Smooth muscle cell (in vitro differentiated cells): ENCODE measurements at regions not wholly inside any gene's neighbourhood (a gene's known extent, or its start where the extent isn't known, plus 50 kb on each side); places are given as distances from the start of the nearest gene placed in this dataset.
A peak's percentile ranks its signal among the peaks of the same experiment; 100 is the strongest.

ENCODE experiments used
- DNase-seq: peaks from one replicate; lab custom pipeline; 2025; ENCODE audit not compliant: unreplicated experiment; lab: John Stamatoyannopoulos, UW
- H2AFZ ChIP-seq: fragments of 200-600 bp; sonication (generic); 2 replicates; pipeline ENCODE4 v1.6.0; 2016; ENCODE audit warnings: antibody characterized with exemption, low read depth, mild to moderate bottlenecking
- H3F3A ChIP-seq: fragments of 200-600 bp; sonication (generic); 2 replicates; pipeline ENCODE4 v1.6.0; 2017; ENCODE audit warnings: antibody characterized with exemption, low read depth
- H3K27ac ChIP-seq: fragments of 200-600 bp; sonication (generic); 2 replicates; pipeline ENCODE4 v1.5.1; 2016; ENCODE audit warnings: low read depth, mild to moderate bottlenecking
- H3K27me3 ChIP-seq: fragments of 200-600 bp; sonication (generic); 2 replicates; pipeline ENCODE4 v1.6.1; 2016; ENCODE audit warnings: low read depth, mild to moderate bottlenecking
- H3K36me3 ChIP-seq: fragments of 200-600 bp; sonication (generic); 2 replicates; pipeline ENCODE4 v1.5.1; 2016; ENCODE audit warnings: low read depth
- H3K4me1 ChIP-seq: fragments of 200-600 bp; sonication (generic); 2 replicates; pipeline ENCODE4 v1.5.1; 2016; ENCODE audit warnings: low read depth
- H3K4me2 ChIP-seq: fragments of 200-600 bp; sonication (generic); 2 replicates; pipeline ENCODE4 v1.6.0; 2016; ENCODE audit warnings: mild to moderate bottlenecking
- H3K4me3 ChIP-seq: fragments of 200-600 bp; sonication (generic); 2 replicates; pipeline ENCODE4 v1.5.1; 2016; ENCODE audit warnings: mild to moderate bottlenecking
- H3K79me2 ChIP-seq: fragments of 200-600 bp; sonication (generic); 2 replicates; pipeline ENCODE4 v1.6.0; 2016; ENCODE audit warnings: low read depth, mild to moderate bottlenecking
- H3K9ac ChIP-seq: fragments of 200-600 bp; sonication (generic); 2 replicates; pipeline ENCODE4 v1.6.0; 2016; ENCODE audit warnings: low read depth
- H3K9me3 ChIP-seq: fragments of 200-600 bp; sonication (generic); replicated peaks from 2 replicates; pipeline ENCODE4 v1.5.1; 2016; ENCODE audit warnings: low read depth
- H4K20me1 ChIP-seq: fragments of 200-600 bp; sonication (generic); 2 replicates; pipeline ENCODE4 v1.6.0; 2016; ENCODE audit warnings: low read depth
- CTCF ChIP-seq: fragments of 200-600 bp; sonication (generic); IDR thresholded peaks from 2 replicates; pipeline ENCODE4 v1.5.1; 2017; ENCODE audit warnings: borderline replicate concordance, mild to moderate bottlenecking, antibody characterized with exemption; ENCODE audit not compliant: insufficient read depth, poor library complexity, severe bottlenecking
- WGBS: methylation state at CpG from one replicate; pipeline ENCODE4 v1.1.7; 2016; ENCODE audit warnings: low lambda C conversion rate; 5-methylcytosine and 5-hydroxymethylcytosine counted together

GRCh38 chr7:98771519-98771918 is 98.3 kb downstream of the TMEM130 start:
- Histone ChIP-seq H3K27ac (peak overlapping the region; percentile 96), H3K36me3 (no peaks in the 10 kb centered on the region), H3K27me3 (no peaks in the 10 kb centered on the region), H4K20me1 (no peaks in the 10 kb centered on the region), H3K4me1 (peaks cover 11% of the 10 kb centered on the region), H3K9me3 (no peaks in the 10 kb centered on the region), H3K4me2 (peak overlapping the region; percentile 77), H3K4me3 (no peak overlapping the region), H3F3A (peaks cover 7% of the 10 kb centered on the region), H2AFZ (no peak overlapping the region), H3K79me2 (no peaks in the 10 kb centered on the region), H3K9ac (peak overlapping the region; percentile 80)
- no peak for TF ChIP-seq CTCF
- under 1% methylated on average over 6 of the region's 6 CpGs for WGBS
- peak; percentile 36 for DNase-seq

- H2AFZ ChIP-seq = no peak overlapping the region
- peak overlapping the region; percentile 96 for H3K27ac ChIP-seq
- H3K4me3 ChIP-seq = no peak overlapping the region
Observed at GRCh38 chr7:98771941-98772603, 97.7 kb downstream of the TMEM130 start.

DNA sequence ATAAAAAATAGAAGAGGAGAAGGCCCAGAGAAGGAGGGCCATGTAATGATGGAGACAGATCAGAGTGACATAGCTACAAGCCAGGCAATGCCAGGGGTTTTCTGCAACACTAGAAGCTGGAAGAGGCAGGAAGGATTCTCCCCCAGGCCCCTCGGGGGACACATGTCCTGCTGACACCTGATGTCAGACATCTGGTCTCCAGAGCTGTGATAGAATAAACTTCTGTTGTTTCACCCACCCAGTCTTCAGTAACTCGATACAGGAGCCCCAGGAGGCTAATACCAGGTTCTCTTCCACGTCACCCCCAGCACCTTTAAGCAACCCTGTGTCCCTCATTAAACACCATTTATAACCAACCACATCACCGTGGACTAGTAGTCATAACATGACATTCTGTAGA is 94.9 kb downstream of the TMEM130 start:
- Histone ChIP-seq H3F3A (peaks cover 7% of the 10 kb centered on the region), H2AFZ (no peak overlapping the region), H3K36me3 (no peaks in the 10 kb centered on the region), H3K27me3 (no peaks in the 10 kb centered on the region), H4K20me1 (no peaks in the 10 kb centered on the region), H3K4me3 (no peak overlapping the region), H3K27ac (no peak overlapping the region), H3K4me2 (no peak overlapping the region), H3K4me1 (peaks cover 11% of the 10 kb centered on the region), H3K9ac (no peak overlapping the region), H3K9me3 (no peaks in the 10 kb centered on the region), H3K79me2 (no peaks in the 10 kb centered on the region)
- WGBS = 84% methylated on average over 4 of the region's 4 CpGs
- no peak for TF ChIP-seq CTCF
- no peak for DNase-seq

More at GRCh38 chr7:98771941-98772603, 97.7 kb downstream of the TMEM130 start:
- no peaks in the 10 kb centered on the region for H4K20me1 ChIP-seq
- TF ChIP-seq CTCF = no peak
- no peaks in the 10 kb centered on the region for H3K9me3 ChIP-seq
- peaks cover 7% of the 10 kb centered on the region for H3F3A ChIP-seq
- H3K79me2 ChIP-seq = no peaks in the 10 kb centered on the region
- H3K4me2 ChIP-seq = peak overlapping the region; percentile 77
- H3K9ac ChIP-seq = no peak overlapping the region
- no peaks in the 10 kb centered on the region for H3K36me3 ChIP-seq
- WGBS = 33% methylated on average over 22 of the region's 22 CpGs
- H3K4me1 ChIP-seq = peaks cover 11% of the 10 kb centered on the region
- no peak for DNase-seq
- no peaks in the 10 kb centered on the region for H3K27me3 ChIP-seq

DNA sequence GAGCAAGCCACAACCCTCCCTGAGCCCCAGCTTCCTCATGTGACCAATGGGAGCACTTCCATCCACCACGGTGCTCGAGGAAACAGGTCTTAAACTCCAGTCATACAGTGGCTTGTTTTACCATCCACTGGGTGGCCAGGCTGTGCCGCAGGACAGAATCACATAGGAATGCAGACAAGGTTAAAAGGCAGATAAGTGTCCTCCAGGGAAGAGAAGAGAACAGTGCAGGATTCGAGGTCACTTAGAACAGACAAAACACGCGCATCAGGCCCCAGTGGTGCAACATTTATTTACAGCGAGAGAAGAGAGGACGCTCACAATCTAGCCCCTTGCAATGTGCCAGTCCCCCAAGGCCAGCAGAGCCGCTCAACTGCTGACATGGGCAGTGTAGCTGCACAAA is 92.8 kb downstream of the TMEM130 start:
- DNase-seq = no peak

More for the DNA sequence above, 92.8 kb downstream of the TMEM130 start:
- no peak overlapping the region for H3K4me3 ChIP-seq
- H2AFZ ChIP-seq = no peak overlapping the region
- no peaks in the 10 kb centered on the region for H3K9me3 ChIP-seq
- no peak for TF ChIP-seq CTCF
- peaks cover 2% of the 10 kb centered on the region for H3K4me1 ChIP-seq
- H3F3A ChIP-seq = peaks cover 11% of the 10 kb centered on the region
- no peak overlapping the region for H3K9ac ChIP-seq
- no peak overlapping the region for H3K4me2 ChIP-seq
- 53% methylated on average over 9 of the region's 9 CpGs for WGBS
- H3K27ac ChIP-seq = no peak overlapping the region
- no peaks in the 10 kb centered on the region for H4K20me1 ChIP-seq
- no peaks in the 10 kb centered on the region for H3K36me3 ChIP-seq
- no peaks in the 10 kb centered on the region for H3K79me2 ChIP-seq
- H3K27me3 ChIP-seq = no peaks in the 10 kb centered on the region
